ENCODE measurements at regions not wholly inside any gene's neighbourhood (a gene's known extent, or its start where the extent isn't known, plus 50 kb on each side); places are given as distances from the start of the nearest gene placed in this dataset.

GRCh38 chr7:17444151-17444550 is 145.7 kb downstream of the AHR start:
- no peak for TF ChIP-seq CTCF (IDR thresholded peaks at IDR 0.05; ENCODE audit: low read depth, low read length)
- no peak for TF ChIP-seq EZH2phosphoT487 (IDR thresholded peaks at IDR 0.05; ENCODE audit: low read depth)
